Endothelial cell of umbilical vein (primary cell): ENCODE measurements at regions not wholly inside any gene's neighbourhood (a gene's known extent, or its start where the extent isn't known, plus 50 kb on each side); places are given as distances from the start of the nearest gene placed in this dataset.

Experiments used
- BruUV-seq: library from RNA; stranded (reverse); fragments of 400-500 nt; replicated peaks from 2 replicates; lab custom pipeline; 2021; lab: Mats Ljungman, UMichigan
- CTCF ChIA-PET: fragments of 300-600, 350-600 bp; sonication (Branson Sonifier 250); formaldehyde crosslinking; loops from one replicate; lab custom pipeline; 2021; ENCODE audit warnings: antibody characterized with exemption, inconsistent platforms; lab: Charles Lee
- POLR2A ChIA-PET: fragments of 300-600, 350-600 bp; sonication (Branson Sonifier 250); formaldehyde crosslinking; loops from one replicate; lab custom pipeline; 2021; ENCODE audit warnings: antibody characterized with exemption, inconsistent platforms; lab: Charles Lee
- DNase-seq: peaks from one replicate; pipeline ENCODE4 v3.0.0-alpha.2; 2011; ENCODE audit warnings: low read depth, low spot score
- FAIRE-seq: peaks from 2 replicates; lab custom pipeline; 2011; peaks lifted over from hg19 to GRCh38; lab: Jason Lieb, UNC
- H2AFZ ChIP-seq: 2 replicates; pipeline ENCODE4 v1.6.0; 2012; ENCODE audit warnings: low read depth, low read length, control low read depth, inconsistent platforms
- H3K27ac ChIP-seq: 2 replicates; pipeline ENCODE4 v1.5.1; 2011; ENCODE audit warnings: low read depth, mild to moderate bottlenecking, control low read depth, low read length, moderate library complexity; ENCODE audit not compliant: insufficient read depth
- H3K27me3 ChIP-seq, 2 experiments: 2 replicates each; pipeline versions ENCODE4 v1.6.0 to v1.6.1; 2011; ENCODE audit warnings: low read length in 2 of 2, mixed read lengths in 1 of 2; ENCODE audit not compliant: control insufficient read depth in 2 of 2, insufficient read depth in 2 of 2
- H3K36me3 ChIP-seq, 2 experiments: 2 replicates in 1 of 2; 3 replicates in 1 of 2; pipeline ENCODE4 v1.5.1; 2011; ENCODE audit warnings: low read length in 2 of 2, mild to moderate bottlenecking in 1 of 2, moderate library complexity in 1 of 2; ENCODE audit not compliant: control insufficient read depth in 2 of 2, insufficient read depth in 2 of 2; ENCODE audit errors: extremely low read depth in 1 of 2
- H3K4me1 ChIP-seq: 3 replicates; pipeline ENCODE4 v1.5.1; 2011; ENCODE audit warnings: mild to moderate bottlenecking, low read length; ENCODE audit not compliant: control insufficient read depth, insufficient read depth; ENCODE audit errors: extremely low read depth
- H3K4me2 ChIP-seq: 2 replicates; pipeline ENCODE4 v1.6.1; 2011; ENCODE audit warnings: low read length, control low read depth, mixed read lengths; ENCODE audit not compliant: insufficient read depth
- H3K4me3 ChIP-seq, 3 experiments: fragments of 200-600 bp in 1 of 3; sonication (generic), shearing (Covaris generic) in 1 of 3; replicated peaks in 1 of 3; 2 replicates each; pipeline ENCODE4 v1.5.1; 2011 to 2016; ENCODE audit warnings: control low read depth in 3 of 3, low read length in 3 of 3, mild to moderate bottlenecking in 2 of 3, inconsistent platforms in 1 of 3, low read depth in 1 of 3, moderate library complexity in 1 of 3; ENCODE audit not compliant: insufficient read depth in 1 of 3
- H3K79me2 ChIP-seq: 2 replicates; pipeline ENCODE4 v1.6.0; 2012; ENCODE audit warnings: low read length, inconsistent platforms; ENCODE audit not compliant: control insufficient read depth, insufficient read depth
- H3K9ac ChIP-seq: replicated peaks from 2 replicates; pipeline ENCODE3; 2011; ENCODE audit warnings: low read length, control low read depth; ENCODE audit not compliant: insufficient read depth; ENCODE audit errors: extremely low read depth
- H3K9me1 ChIP-seq: replicated peaks from 3 replicates; pipeline ENCODE4 v1.6.0; 2011; ENCODE audit warnings: mild to moderate bottlenecking, low read length; ENCODE audit not compliant: control insufficient read depth, insufficient read depth; ENCODE audit errors: extremely low read depth
- H3K9me3 ChIP-seq: replicated peaks from 2 replicates; pipeline ENCODE4 v1.5.1; 2012; ENCODE audit warnings: low read length, inconsistent platforms; ENCODE audit not compliant: control insufficient read depth, insufficient read depth
- H4K20me1 ChIP-seq: replicated peaks from 2 replicates; pipeline ENCODE3; 2011; ENCODE audit warnings: mild to moderate bottlenecking, low read length; ENCODE audit not compliant: control insufficient read depth, insufficient read depth; ENCODE audit errors: extremely low read depth
- EZH2 ChIP-seq: IDR thresholded peaks from 2 replicates; pipeline ENCODE4 v1.6.1; 2012; ENCODE audit warnings: borderline replicate concordance, low read depth, mild to moderate bottlenecking, moderate library complexity, low read length, inconsistent platforms; ENCODE audit not compliant: severe bottlenecking
- FOS ChIP-seq: IDR thresholded peaks from 2 replicates; pipeline ENCODE4 v1.6.1; 2011; ENCODE audit warnings: mild to moderate bottlenecking, low read length, moderate library complexity, borderline replicate concordance; ENCODE audit not compliant: insufficient read depth
- GATA2 ChIP-seq: IDR thresholded peaks from 2 replicates; pipeline ENCODE4 v1.7.0; 2011; ENCODE audit warnings: low read depth, mild to moderate bottlenecking, moderate library complexity, mixed read lengths, low read length; ENCODE audit not compliant: insufficient read length, insufficient read depth
- JUN ChIP-seq: IDR thresholded peaks from 2 replicates; pipeline ENCODE4 v1.6.1; 2011; ENCODE audit warnings: borderline replicate concordance, low read depth; ENCODE audit not compliant: insufficient read length, insufficient read depth
- MYC ChIP-seq: IDR thresholded peaks from one replicate; pipeline ENCODE4 v1.6.1; 2011; ENCODE audit warnings: mild to moderate bottlenecking, low read depth, low read length
- POLR2A ChIP-seq: IDR thresholded peaks from 2 replicates; pipeline ENCODE4 v1.6.1; 2012; ENCODE audit warnings: low read depth, mild to moderate bottlenecking, control low read depth, low read length
- POLR2AphosphoS5 ChIP-seq: IDR thresholded peaks from 2 replicates; pipeline ENCODE4 v1.6.1; 2012; ENCODE audit warnings: low read depth, mild to moderate bottlenecking, control low read depth, low read length, moderate library complexity; ENCODE audit not compliant: insufficient read depth
- dilution Hi-C: fragments of 300-500 bp; cut with MboI; formaldehyde crosslinking; loops from one replicate; pipeline ENCODE4 v1.15.0; 2019; ENCODE audit warnings: low sequenced_read_pairs; ENCODE audit not compliant: extremely low pct_ligation_motif_present
- intact Hi-C: fragments of 100-400 bp; cut with micrococcal nuclease; formaldehyde crosslinking; loops from one replicate; pipeline ENCODE4 v1.10.0; 2022
- TF ChIP-seq, protein P1 (sequence below): IDR thresholded peaks from 2 replicates; pipeline ENCODE4 v1.6.1; 2011; ENCODE audit not compliant: insufficient read depth, insufficient read length
- TF ChIP-seq, protein P2 (sequence below), 2 donors: IDR thresholded peaks; 1 replicate in 1 of 2; 2 replicates in 1 of 2; pipeline ENCODE4 v1.5.1; 2011; ENCODE audit warnings: low read length in 2 of 2, mild to moderate bottlenecking in 2 of 2, moderate library complexity in 2 of 2, control low read depth in 1 of 2, inconsistent platforms in 1 of 2, low read depth in 1 of 2; ENCODE audit not compliant: insufficient read depth in 1 of 2; ENCODE audit errors: extremely low read depth in 1 of 2

DNA sequence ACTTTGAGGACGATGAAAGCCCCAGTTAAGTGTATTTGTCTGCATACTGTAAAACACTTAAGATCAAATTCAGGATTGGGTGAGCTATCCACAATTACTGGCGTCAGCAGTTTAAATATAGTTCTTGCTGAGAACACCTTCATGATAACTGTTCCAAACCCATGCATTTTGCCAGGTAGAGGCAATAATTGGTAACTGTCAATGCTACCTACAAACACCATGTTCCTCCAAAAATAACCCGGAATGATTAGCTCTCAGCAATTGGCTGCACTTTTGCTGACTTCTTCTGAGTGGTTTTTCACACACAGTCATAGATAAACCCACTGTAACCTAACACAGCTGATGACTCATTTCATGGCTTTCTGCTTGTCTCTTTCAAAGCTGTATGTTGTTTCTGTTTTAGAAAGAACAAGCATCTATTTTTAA lies 1358.6 kb upstream of the GJE1 start:
- intact Hi-C loops: loop anchor here (1.0 to 5.0 kb wide), 3 partner anchors 73 to 1402 kb away; partner anchors contain the start of gene CITED2
- Histone ChIP-seq H3K36me3 (no peaks in the 10 kb centered on the region), H2AFZ (peak overlapping the region; percentile 54), H3K79me2 (no peaks in the 10 kb centered on the region), H4K20me1 (no peaks in the 10 kb centered on the region), H3K4me2 (peak overlapping the region; percentile 40), H3K9ac (no peak overlapping the region), H3K4me1 (peaks cover 18% of the 10 kb centered on the region), H3K27ac (peak overlapping the region; percentile 20), H3K9me3 (no peaks in the 10 kb centered on the region), H3K9me1 (no peaks in the 10 kb centered on the region), H3K4me3 (no peak overlapping the region), H3K27me3 (no peaks in the 10 kb centered on the region)
- dilution Hi-C loops: no loop called here
- TF ChIP-seq JUN (peak; percentile 68), FOS (peak; percentile 92), EZH2 (no peak)
- peak; percentile 83 for FAIRE-seq
- peak; percentile 82 for DNase-seq
- ChIA-PET POLR2A (interaction anchor here (0.7 kb wide), 1 partner anchor 1400 kb away, joined by 3 read pairs; no protein-coding TSS in a partner anchor), CTCF (interaction anchor here (0.8 kb wide), 1 partner anchor 12 kb away, joined by 3 read pairs; no protein-coding TSS in a partner anchor)
- BruUV-seq: no TSS peak

DNA sequence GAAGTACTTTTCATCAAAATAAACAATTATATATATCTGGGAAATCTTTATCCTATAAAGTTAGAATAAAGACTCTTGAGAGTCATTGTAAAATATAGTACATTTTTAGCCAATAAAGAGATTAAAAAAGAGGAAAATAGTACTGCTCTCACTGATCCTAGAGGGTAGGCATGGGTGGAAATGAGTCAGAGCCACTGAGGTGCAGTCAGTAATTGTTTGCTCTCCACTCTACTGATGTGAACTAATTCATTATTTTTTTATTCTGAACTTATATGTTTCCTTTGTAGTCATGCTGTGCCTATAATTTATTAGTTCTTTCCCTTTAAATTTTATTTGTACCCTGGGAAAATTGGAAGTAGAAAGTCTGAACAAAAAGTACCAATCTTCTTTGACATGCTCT lies 1359.4 kb upstream of the GJE1 start:
- POLR2A ChIA-PET: interaction anchor here (0.7 kb wide), 1 partner anchor 1399 kb away, joined by 3 read pairs; no protein-coding TSS in a partner anchor
- Histone ChIP-seq H3K79me2 (no peaks in the 10 kb centered on the region), H3K4me2 (peak overlapping the region; percentile 55), H3K4me3 (no peak overlapping the region), H3K9me1 (no peaks in the 10 kb centered on the region), H3K27me3 (no peaks in the 10 kb centered on the region), H3K4me1 (peaks cover 18% of the 10 kb centered on the region), H3K36me3 (no peaks in the 10 kb centered on the region), H3K9ac (peak overlapping the region; percentile 31), H4K20me1 (no peaks in the 10 kb centered on the region), H2AFZ (no peak overlapping the region), H3K9me3 (peaks cover under 1% of the 10 kb centered on the region), H3K27ac (peak overlapping the region; percentile 23)
- no TSS peak for BruUV-seq
- FAIRE-seq (peak; percentile 95), DNase-seq (peak; percentile 82)
- intact Hi-C loops: loop anchor here (5.0 kb wide), 2 partner anchors 74 to 1401 kb away; partner anchors contain the start of gene CITED2
- TF ChIP-seq, protein P1, sequence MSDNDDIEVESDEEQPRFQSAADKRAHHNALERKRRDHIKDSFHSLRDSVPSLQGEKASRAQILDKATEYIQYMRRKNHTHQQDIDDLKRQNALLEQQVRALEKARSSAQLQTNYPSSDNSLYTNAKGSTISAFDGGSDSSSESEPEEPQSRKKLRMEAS: no peak
- TF ChIP-seq POLR2A (no peak), JUN (peak; percentile 28), MYC (no peak), FOS (peak; percentile 77), POLR2AphosphoS5 (no peak), EZH2 (no peak), GATA2 (no peak)
- TF ChIP-seq, protein P2, sequence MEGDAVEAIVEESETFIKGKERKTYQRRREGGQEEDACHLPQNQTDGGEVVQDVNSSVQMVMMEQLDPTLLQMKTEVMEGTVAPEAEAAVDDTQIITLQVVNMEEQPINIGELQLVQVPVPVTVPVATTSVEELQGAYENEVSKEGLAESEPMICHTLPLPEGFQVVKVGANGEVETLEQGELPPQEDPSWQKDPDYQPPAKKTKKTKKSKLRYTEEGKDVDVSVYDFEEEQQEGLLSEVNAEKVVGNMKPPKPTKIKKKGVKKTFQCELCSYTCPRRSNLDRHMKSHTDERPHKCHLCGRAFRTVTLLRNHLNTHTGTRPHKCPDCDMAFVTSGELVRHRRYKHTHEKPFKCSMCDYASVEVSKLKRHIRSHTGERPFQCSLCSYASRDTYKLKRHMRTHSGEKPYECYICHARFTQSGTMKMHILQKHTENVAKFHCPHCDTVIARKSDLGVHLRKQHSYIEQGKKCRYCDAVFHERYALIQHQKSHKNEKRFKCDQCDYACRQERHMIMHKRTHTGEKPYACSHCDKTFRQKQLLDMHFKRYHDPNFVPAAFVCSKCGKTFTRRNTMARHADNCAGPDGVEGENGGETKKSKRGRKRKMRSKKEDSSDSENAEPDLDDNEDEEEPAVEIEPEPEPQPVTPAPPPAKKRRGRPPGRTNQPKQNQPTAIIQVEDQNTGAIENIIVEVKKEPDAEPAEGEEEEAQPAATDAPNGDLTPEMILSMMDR (IDR thresholded peaks at IDR 0.05; ENCODE audit: extremely low read depth in 1 of 2, insufficient read depth in 1 of 2, low read depth in 1 of 2, low read length in 2 of 2): no peak
- dilution Hi-C loops: no loop called here
- CTCF ChIA-PET: interaction anchor here (0.8 kb wide), 1 partner anchor 11 kb away, joined by 3 read pairs; no protein-coding TSS in a partner anchor
